Suprapubic skin (tissue), 4 donors: ENCODE measurements at regions not wholly inside any gene's neighbourhood (a gene's known extent, or its start where the extent isn't known, plus 50 kb on each side); places are given as distances from the start of the nearest gene placed in this dataset.

Experiments
- DNase-seq, 2 donors: peaks; one replicate each; pipeline ENCODE4 v3.0.0-alpha.2; 2019; ENCODE audit warnings: low spot score in 2 of 2
- H3K27ac ChIP-seq: fragments of 200-600 bp; sonication (generic); one replicate; pipeline ENCODE4 v1.5.1; 2019
- H3K27me3 ChIP-seq: fragments of 200-600 bp; sonication (generic); one replicate; pipeline ENCODE4 v1.5.1; 2019
- H3K36me3 ChIP-seq: fragments of 200-600 bp; sonication (generic); one replicate; pipeline ENCODE4 v1.5.1; 2019
- H3K4me1 ChIP-seq: fragments of 200-600 bp; sonication (generic); one replicate; pipeline ENCODE4 v1.5.1; 2019
- H3K4me3 ChIP-seq: fragments of 200-600 bp; sonication (generic); one replicate; pipeline ENCODE4 v1.5.1; 2019; ENCODE audit warnings: mild to moderate bottlenecking
- H3K9me3 ChIP-seq: fragments of 200-600 bp; sonication (generic); one replicate; pipeline ENCODE4 v1.5.1; 2019
- EP300 ChIP-seq: sonication (generic); formaldehyde crosslinking; IDR thresholded peaks from one replicate; pipeline ENCODE4 v1.6.1; 2017; ENCODE audit warnings: antibody characterized with exemption
- POLR2A ChIP-seq, 2 donors: fragments of 450-650 bp; IDR thresholded peaks; one replicate each; pipeline ENCODE4 v1.6.1; 2017; ENCODE audit warnings: antibody characterized with exemption in 2 of 2, mild to moderate bottlenecking in 2 of 2, moderate library complexity in 2 of 2
- POLR2AphosphoS5 ChIP-seq, 3 donors: sonication (generic); formaldehyde crosslinking; IDR thresholded peaks; one replicate each; pipeline ENCODE4 v1.6.1; 2017; ENCODE audit warnings: antibody characterized with exemption in 3 of 3
- WGBS: methylation state at CpG from one replicate; pipeline ENCODE4 v1.1.5; 2018; 5-methylcytosine and 5-hydroxymethylcytosine counted together
- TF ChIP-seq, protein P1 (sequence below), 2 donors: fragments of 200-600 bp in 1 of 2; fragments of 450-650 bp in 1 of 2; sonication (generic) in 1 of 2; IDR thresholded peaks; one replicate each; pipeline ENCODE4 v1.5.1; 2016 to 2019; ENCODE audit warnings: antibody characterized with exemption in 2 of 2, mild to moderate bottlenecking in 1 of 2, moderate library complexity in 1 of 2

- no peak for DNase-seq
- Histone ChIP-seq H3K27ac (no peak overlapping the region), H3K4me3 (no peak overlapping the region), H3K4me1 (no peaks in the 10 kb centered on the region), H3K27me3 (no peaks in the 10 kb centered on the region), H3K36me3 (no peaks in the 10 kb centered on the region), H3K9me3 (peaks cover 16% of the 10 kb centered on the region)
- TF ChIP-seq POLR2AphosphoS5 (IDR thresholded peaks at IDR 0.05) (no peak), EP300 (no peak), POLR2A (IDR thresholded peaks at IDR 0.05) (no peak)
- TF ChIP-seq, protein P1, sequence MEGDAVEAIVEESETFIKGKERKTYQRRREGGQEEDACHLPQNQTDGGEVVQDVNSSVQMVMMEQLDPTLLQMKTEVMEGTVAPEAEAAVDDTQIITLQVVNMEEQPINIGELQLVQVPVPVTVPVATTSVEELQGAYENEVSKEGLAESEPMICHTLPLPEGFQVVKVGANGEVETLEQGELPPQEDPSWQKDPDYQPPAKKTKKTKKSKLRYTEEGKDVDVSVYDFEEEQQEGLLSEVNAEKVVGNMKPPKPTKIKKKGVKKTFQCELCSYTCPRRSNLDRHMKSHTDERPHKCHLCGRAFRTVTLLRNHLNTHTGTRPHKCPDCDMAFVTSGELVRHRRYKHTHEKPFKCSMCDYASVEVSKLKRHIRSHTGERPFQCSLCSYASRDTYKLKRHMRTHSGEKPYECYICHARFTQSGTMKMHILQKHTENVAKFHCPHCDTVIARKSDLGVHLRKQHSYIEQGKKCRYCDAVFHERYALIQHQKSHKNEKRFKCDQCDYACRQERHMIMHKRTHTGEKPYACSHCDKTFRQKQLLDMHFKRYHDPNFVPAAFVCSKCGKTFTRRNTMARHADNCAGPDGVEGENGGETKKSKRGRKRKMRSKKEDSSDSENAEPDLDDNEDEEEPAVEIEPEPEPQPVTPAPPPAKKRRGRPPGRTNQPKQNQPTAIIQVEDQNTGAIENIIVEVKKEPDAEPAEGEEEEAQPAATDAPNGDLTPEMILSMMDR (IDR thresholded peaks at IDR 0.05): no peak
- WGBS: 76% methylated on average over 9 of the region's 9 CpGs
Measured at GRCh38 chr18:77373730-77374445, 124.2 kb downstream of the GALR1 start.

DNA sequence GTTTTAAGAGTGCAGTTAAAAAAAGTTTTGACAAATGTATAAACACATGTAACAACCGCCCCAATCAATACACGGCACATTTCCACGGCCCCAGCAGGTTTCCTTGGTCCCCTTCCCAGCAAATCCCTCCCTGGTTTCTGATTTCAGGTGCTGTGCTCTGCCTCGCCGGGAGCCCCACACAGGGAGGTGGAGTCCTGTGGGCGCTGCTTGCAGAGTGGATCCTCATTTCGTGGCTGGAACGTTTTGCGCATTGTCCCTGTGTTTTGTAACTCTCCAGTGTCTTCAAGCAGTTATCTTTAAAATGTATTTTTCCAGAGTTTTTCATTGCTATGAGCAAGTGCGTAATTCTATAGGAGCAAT lies 124.8 kb downstream of the GALR1 start:
- no peak overlapping the region for H3K27ac ChIP-seq
- H3K4me3 ChIP-seq: no peak overlapping the region
- H3K27me3 ChIP-seq: no peaks in the 10 kb centered on the region
- H3K9me3 ChIP-seq: peaks cover 11% of the 10 kb centered on the region
- no peaks in the 10 kb centered on the region for H3K4me1 ChIP-seq
- no peak for DNase-seq
- TF ChIP-seq, protein P1 (IDR thresholded peaks at IDR 0.05): no peak
- TF ChIP-seq EP300: no peak
- TF ChIP-seq POLR2AphosphoS5 (IDR thresholded peaks at IDR 0.05): no peak
- no peak for TF ChIP-seq POLR2A (IDR thresholded peaks at IDR 0.05)
- no peaks in the 10 kb centered on the region for H3K36me3 ChIP-seq
- WGBS: 63% methylated on average over 10 of the region's 10 CpGs

GRCh38 chr18:77376043-77376732 lies 126.5 kb downstream of the GALR1 start:
- 90% methylated on average over 29 of the region's 29 CpGs for WGBS
- no peak overlapping the region for H3K4me3 ChIP-seq
- no peak overlapping the region for H3K27ac ChIP-seq
- no peaks in the 10 kb centered on the region for H3K36me3 ChIP-seq
- H3K9me3 ChIP-seq: peaks cover 5% of the 10 kb centered on the region
- TF ChIP-seq, protein P1 (IDR thresholded peaks at IDR 0.05): no peak
- no peaks in the 10 kb centered on the region for H3K27me3 ChIP-seq
- no peak for DNase-seq
- H3K4me1 ChIP-seq: no peaks in the 10 kb centered on the region

DNA sequence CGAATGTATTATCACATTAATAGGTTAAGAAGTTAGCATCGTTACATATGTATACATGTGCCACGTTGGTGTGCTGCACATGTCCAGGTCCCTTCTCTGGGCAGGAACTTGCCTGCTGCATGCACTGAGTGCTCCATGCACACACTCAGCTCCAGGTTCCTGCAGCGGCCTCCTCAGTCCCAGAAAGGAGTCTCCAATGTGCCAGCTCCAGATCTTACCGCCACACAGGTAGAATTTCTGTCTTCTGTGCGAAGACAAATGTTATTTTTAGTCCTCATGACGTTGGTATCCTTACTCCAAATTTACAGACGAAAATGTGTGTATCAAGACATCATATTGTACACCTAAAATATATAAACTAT lies 127.1 kb downstream of the GALR1 start:
- Histone ChIP-seq H3K27me3 (no peaks in the 10 kb centered on the region), H3K36me3 (no peaks in the 10 kb centered on the region), H3K27ac (no peak overlapping the region), H3K4me3 (no peak overlapping the region), H3K4me1 (no peaks in the 10 kb centered on the region), H3K9me3 (peaks cover 5% of the 10 kb centered on the region)
- no peak for TF ChIP-seq POLR2AphosphoS5 (IDR thresholded peaks at IDR 0.05)
- no peak for TF ChIP-seq EP300
- TF ChIP-seq POLR2A (IDR thresholded peaks at IDR 0.05): no peak
- TF ChIP-seq, protein P1 (IDR thresholded peaks at IDR 0.05): no peak
- no peak for DNase-seq
- 86% methylated on average over 8 of the region's 8 CpGs for WGBS

- 86% methylated on average over 6 of the region's 6 CpGs for WGBS
Measured at GRCh38 chr18:77377813-77378212, 128.2 kb downstream of the GALR1 start.

More at GRCh38 chr18:77377813-77378212, 128.2 kb downstream of the GALR1 start:
- Histone ChIP-seq H3K27me3 (no peaks in the 10 kb centered on the region), H3K4me1 (no peaks in the 10 kb centered on the region), H3K36me3 (no peaks in the 10 kb centered on the region), H3K27ac (no peak overlapping the region), H3K9me3 (peaks cover 5% of the 10 kb centered on the region), H3K4me3 (no peak overlapping the region)
- TF ChIP-seq EP300 (no peak), POLR2A (IDR thresholded peaks at IDR 0.05) (no peak), POLR2AphosphoS5 (IDR thresholded peaks at IDR 0.05) (no peak)
- TF ChIP-seq, protein P1 (IDR thresholded peaks at IDR 0.05): no peak
- DNase-seq: no peak
